ENCODE measurements at regions not wholly inside any gene's neighbourhood (a gene's known extent, or its start where the extent isn't known, plus 50 kb on each side); places are given as distances from the start of the nearest gene placed in this dataset.

DNA sequence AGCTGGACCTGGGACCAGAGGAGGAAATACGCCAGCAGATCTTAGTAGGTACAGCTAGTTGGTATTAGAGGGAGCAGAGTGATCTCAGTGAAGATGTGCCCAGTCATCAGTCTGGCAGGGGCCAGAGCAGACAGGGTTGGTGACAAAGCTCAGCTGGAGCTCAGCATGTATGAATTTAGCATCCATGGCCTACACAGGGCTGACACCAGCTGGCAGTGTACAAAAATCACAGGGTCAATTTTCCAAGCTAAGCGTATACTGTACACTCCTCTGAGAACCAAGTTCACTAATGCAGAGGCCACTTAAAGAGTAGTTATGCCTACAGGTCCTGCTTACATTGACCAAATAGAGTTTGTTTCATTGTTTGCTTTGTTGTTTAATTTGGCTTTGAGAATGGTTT, 146.6 kb downstream of the SLC24A2 start:
- no peaks in the 10 kb centered on the region for H3K27me3 ChIP-seq
- intact Hi-C loops (cut with DNase I): no loop called here
- TF ChIP-seq, protein P1, sequence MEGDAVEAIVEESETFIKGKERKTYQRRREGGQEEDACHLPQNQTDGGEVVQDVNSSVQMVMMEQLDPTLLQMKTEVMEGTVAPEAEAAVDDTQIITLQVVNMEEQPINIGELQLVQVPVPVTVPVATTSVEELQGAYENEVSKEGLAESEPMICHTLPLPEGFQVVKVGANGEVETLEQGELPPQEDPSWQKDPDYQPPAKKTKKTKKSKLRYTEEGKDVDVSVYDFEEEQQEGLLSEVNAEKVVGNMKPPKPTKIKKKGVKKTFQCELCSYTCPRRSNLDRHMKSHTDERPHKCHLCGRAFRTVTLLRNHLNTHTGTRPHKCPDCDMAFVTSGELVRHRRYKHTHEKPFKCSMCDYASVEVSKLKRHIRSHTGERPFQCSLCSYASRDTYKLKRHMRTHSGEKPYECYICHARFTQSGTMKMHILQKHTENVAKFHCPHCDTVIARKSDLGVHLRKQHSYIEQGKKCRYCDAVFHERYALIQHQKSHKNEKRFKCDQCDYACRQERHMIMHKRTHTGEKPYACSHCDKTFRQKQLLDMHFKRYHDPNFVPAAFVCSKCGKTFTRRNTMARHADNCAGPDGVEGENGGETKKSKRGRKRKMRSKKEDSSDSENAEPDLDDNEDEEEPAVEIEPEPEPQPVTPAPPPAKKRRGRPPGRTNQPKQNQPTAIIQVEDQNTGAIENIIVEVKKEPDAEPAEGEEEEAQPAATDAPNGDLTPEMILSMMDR (IDR thresholded peaks at IDR 0.05): no peak
- no peaks in the 10 kb centered on the region for H3K9me3 ChIP-seq
- H3K27ac ChIP-seq: no peak overlapping the region
- no peak for DNase-seq (ENCODE audit: low spot score in 2 of 2)
- no peak overlapping the region for H3K4me3 ChIP-seq
- no peaks in the 10 kb centered on the region for H3K4me1 ChIP-seq
- no peaks in the 10 kb centered on the region for H3K36me3 ChIP-seq

DNA sequence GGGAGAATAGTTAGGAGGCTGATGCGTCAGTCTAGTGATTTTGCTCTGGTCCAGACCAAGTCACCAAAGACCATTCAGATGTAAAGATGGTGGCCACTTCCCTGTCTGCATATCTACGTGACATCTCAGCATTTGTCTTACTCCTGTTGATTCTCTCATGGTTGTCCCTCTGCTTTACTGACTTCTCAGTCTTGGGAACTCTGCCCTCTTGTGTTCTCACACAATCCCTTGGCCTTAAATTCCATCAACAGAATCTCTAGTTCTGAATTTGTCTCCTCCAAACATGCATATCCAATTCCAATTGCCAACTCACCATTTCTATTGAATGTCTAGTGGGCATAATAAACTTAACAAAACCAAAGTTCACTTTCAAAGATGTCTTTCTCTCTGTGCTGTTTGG, 147.8 kb downstream of the SLC24A2 start:
- Histone ChIP-seq H3K27me3 (no peaks in the 10 kb centered on the region), H3K27ac (no peak overlapping the region), H3K9me3 (no peaks in the 10 kb centered on the region), H3K36me3 (no peaks in the 10 kb centered on the region), H3K4me3 (no peak overlapping the region), H3K4me1 (no peaks in the 10 kb centered on the region)
- intact Hi-C loops (cut with DNase I): no loop called here
- DNase-seq (ENCODE audit: low spot score in 2 of 2): no peak
- TF ChIP-seq, protein P1 (IDR thresholded peaks at IDR 0.05): no peak

DNA sequence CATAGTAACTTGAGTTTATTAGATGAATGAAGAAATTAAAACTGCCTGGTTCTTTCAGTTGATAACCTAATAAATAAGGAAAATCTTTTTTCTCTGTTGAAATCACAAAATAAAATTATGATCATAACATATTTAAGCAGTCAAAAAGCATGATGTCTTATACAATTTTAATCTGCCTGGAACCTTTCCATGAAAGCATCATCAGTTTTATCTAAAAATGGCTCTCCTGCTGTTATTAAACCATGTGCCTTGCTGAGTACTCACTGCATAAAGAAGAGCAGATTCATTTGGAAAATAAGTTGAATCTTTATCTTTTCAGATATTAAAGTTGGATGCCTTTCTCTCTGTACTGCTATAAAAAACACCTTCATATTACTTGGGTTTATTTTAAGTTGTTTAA, 148.8 kb downstream of the SLC24A2 start:
- Histone ChIP-seq H3K4me1 (no peaks in the 10 kb centered on the region), H3K9me3 (no peaks in the 10 kb centered on the region)

DNA sequence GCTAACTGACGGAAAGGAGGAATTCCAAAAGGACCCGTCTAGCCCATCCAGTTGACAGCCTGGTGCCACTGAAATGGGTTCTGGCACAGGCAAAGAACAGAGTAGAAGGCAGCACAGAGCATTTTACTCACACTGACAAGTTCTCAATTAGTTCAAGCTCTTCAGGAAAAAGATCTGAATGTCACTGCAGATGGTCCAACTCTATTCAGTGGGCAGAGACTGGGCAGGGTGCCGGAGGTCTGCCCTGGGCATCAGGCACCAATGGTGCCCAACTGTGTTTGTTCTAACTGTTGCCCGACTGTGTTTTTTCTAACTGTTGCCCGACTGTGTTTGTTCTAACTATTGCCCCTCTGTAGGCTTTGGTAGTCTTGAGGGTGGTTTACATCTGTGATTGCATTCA, 151.8 kb downstream of the SLC24A2 start:
- no peaks in the 10 kb centered on the region for H3K4me1 ChIP-seq
- intact Hi-C loops (cut with DNase I): no loop called here
- no peak overlapping the region for H3K4me3 ChIP-seq
- no peaks in the 10 kb centered on the region for H3K36me3 ChIP-seq
- DNase-seq (ENCODE audit: low spot score in 2 of 2): no peak
- no peak overlapping the region for H3K27ac ChIP-seq
- no peaks in the 10 kb centered on the region for H3K27me3 ChIP-seq
- TF ChIP-seq, protein P1 (IDR thresholded peaks at IDR 0.05): no peak
- H3K9me3 ChIP-seq: no peaks in the 10 kb centered on the region

More for the DNA sequence above, 148.8 kb downstream of the SLC24A2 start:
- TF ChIP-seq, protein P1 (IDR thresholded peaks at IDR 0.05): no peak
- no peaks in the 10 kb centered on the region for H3K36me3 ChIP-seq
- intact Hi-C loops (cut with DNase I): no loop called here
- H3K4me3 ChIP-seq: no peak overlapping the region
- H3K27me3 ChIP-seq: no peaks in the 10 kb centered on the region
- H3K27ac ChIP-seq: no peak overlapping the region
- no peak for DNase-seq (ENCODE audit: low spot score in 2 of 2)

DNA sequence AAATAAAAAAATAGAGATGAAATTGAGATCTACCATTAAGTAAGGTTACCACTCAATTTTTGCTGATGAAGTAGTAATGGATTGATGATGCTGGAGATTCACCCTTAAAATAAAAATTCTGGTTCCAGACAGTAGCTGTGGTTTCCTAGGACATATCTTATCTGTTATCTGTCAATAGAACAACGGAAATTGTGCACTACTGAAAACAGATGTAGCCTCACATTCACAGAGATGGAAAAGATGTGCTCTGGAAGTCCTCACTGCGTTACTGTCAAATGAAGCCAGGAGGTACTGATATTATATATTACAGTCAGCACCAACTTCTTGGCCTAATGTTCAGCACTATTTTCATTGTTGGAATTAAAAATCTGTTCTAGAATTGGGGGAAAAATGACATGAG, 154.0 kb downstream of the SLC24A2 start:
- no peaks in the 10 kb centered on the region for H3K36me3 ChIP-seq
- H3K4me1 ChIP-seq: no peaks in the 10 kb centered on the region
- no peaks in the 10 kb centered on the region for H3K9me3 ChIP-seq
- no peaks in the 10 kb centered on the region for H3K27me3 ChIP-seq
- no peak overlapping the region for H3K27ac ChIP-seq
- no peak for DNase-seq (ENCODE audit: low spot score in 2 of 2)
- intact Hi-C loops (cut with DNase I): no loop called here
- H3K4me3 ChIP-seq: no peak overlapping the region
- TF ChIP-seq, protein P1 (IDR thresholded peaks at IDR 0.05): no peak

DNA sequence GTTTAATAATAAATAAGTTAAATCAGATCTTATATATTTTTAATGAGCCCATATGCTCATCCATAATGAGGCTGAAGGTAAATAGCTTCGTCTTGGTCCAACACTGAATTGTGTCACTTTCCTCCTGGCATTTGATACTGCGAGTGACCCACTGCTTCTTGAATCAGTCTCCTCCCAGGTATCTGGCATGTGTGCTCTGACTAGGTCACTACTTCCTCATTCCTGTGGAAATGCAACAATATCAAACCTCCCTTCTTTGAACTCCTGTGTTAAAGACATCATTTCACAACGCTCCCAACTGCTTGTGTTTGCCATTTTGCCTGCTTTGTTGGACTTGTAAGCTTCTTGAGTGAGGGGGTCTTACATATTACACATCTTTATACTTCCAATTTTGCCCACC, 157.7 kb downstream of the SLC24A2 start:
- DNase-seq (ENCODE audit: low spot score in 2 of 2): no peak
- no peaks in the 10 kb centered on the region for H3K27me3 ChIP-seq
- no peaks in the 10 kb centered on the region for H3K36me3 ChIP-seq
- H3K4me1 ChIP-seq: no peaks in the 10 kb centered on the region
- TF ChIP-seq, protein P1 (IDR thresholded peaks at IDR 0.05): no peak
- no peak overlapping the region for H3K4me3 ChIP-seq
- no peaks in the 10 kb centered on the region for H3K9me3 ChIP-seq
- intact Hi-C loops (cut with DNase I): no loop called here
- H3K27ac ChIP-seq: no peak overlapping the region
